Transverse colon (tissue), 4 donors: ENCODE measurements at regions not wholly inside any gene's neighbourhood (a gene's known extent, or its start where the extent isn't known, plus 50 kb on each side); places are given as distances from the start of the nearest gene placed in this dataset.
"Not testable (repeated sequence)": the region's sequence is repeated elsewhere in the genome, so short reads cannot be mapped to it uniquely, and the experiment has no call there.

Source experiments
- DNase-seq: peaks from one replicate; pipeline ENCODE4 v3.0.0-alpha.2; 2019
- H3K27ac ChIP-seq, 4 donors: fragments of 200-600 bp; sonication (generic); 2 replicates each; pipeline ENCODE4 v1.5.1; 2016 to 2018; ENCODE audit warnings: inconsistent platforms in 4 of 4
- H3K27me3 ChIP-seq: fragments of 200-600 bp; sonication (generic); 2 replicates; pipeline ENCODE4 v1.5.1; 2017; ENCODE audit warnings: inconsistent platforms
- H3K36me3 ChIP-seq, 4 donors: fragments of 200-600 bp; sonication (generic); 2 replicates each; pipeline ENCODE4 v1.5.1; 2017 to 2019; ENCODE audit warnings: inconsistent platforms in 4 of 4
- H3K4me1 ChIP-seq, 4 donors: fragments of 200-600 bp; sonication (generic); 2 replicates each; pipeline ENCODE4 v1.5.1; 2017 to 2020; ENCODE audit warnings: inconsistent platforms in 4 of 4
- H3K4me3 ChIP-seq, 4 donors: fragments of 200-600 bp; sonication (generic); 1 replicate in 1 of 4; 2 replicates in 3 of 4; pipeline versions ENCODE4 v1.5.1 to v1.6.1; 2017 to 2019; ENCODE audit warnings: inconsistent platforms in 4 of 4
- H3K9me3 ChIP-seq, 2 donors: fragments of 200-600 bp; sonication (generic); 2 replicates each; pipeline ENCODE4 v1.5.1; 2017 to 2019; ENCODE audit warnings: inconsistent platforms in 2 of 2
- EP300 ChIP-seq: sonication (generic); formaldehyde crosslinking; IDR thresholded peaks from one replicate; pipeline ENCODE4 v1.6.1; 2017; ENCODE audit warnings: antibody characterized with exemption, low read depth
- POLR2A ChIP-seq: fragments of 450-650 bp; IDR thresholded peaks from one replicate; pipeline ENCODE4 v1.6.1; 2016; ENCODE audit warnings: antibody characterized with exemption, mild to moderate bottlenecking, moderate library complexity
- POLR2AphosphoS5 ChIP-seq, 3 donors: sonication (generic); formaldehyde crosslinking; IDR thresholded peaks; one replicate each; pipeline ENCODE4 v1.6.1; 2016; ENCODE audit warnings: antibody characterized with exemption in 3 of 3
- WGBS, 2 donors: methylation state at CpG; one replicate each; pipeline ENCODE4 v1.1.5; 2018; ENCODE audit warnings: low coverage in 1 of 2; 5-methylcytosine and 5-hydroxymethylcytosine counted together
- in situ Hi-C, 4 donors: fragments of 200-750 bp; cut with MboI; loops; one replicate each; pipeline versions ENCODE4 v1.15.0 to v1.15.1; 2017; ENCODE audit warnings: low sequenced_read_pairs in 3 of 4, low pct_ligation_motif_present in 1 of 4, low pct_unique_long_range_greater_than_20kb in 1 of 4
- intact Hi-C: fragments of 100-400 bp; cut with DNase I; formaldehyde crosslinking; loops from one replicate; pipeline ENCODE4 v1.15.1; 2023; ENCODE audit warnings: low total_unique reads
- TF ChIP-seq, protein P1 (sequence below), 5 experiments: fragments of 200-600 bp in 3 of 5; fragments of 450-650 bp in 2 of 5; sonication (generic) in 3 of 5; IDR thresholded peaks; 1 replicate in 2 of 5; 2 replicates in 3 of 5; pipeline ENCODE4 v1.5.1; 2016 to 2017; ENCODE audit warnings: antibody characterized with exemption in 5 of 5, inconsistent platforms in 3 of 5, mild to moderate bottlenecking in 2 of 5, moderate library complexity in 1 of 5

DNA sequence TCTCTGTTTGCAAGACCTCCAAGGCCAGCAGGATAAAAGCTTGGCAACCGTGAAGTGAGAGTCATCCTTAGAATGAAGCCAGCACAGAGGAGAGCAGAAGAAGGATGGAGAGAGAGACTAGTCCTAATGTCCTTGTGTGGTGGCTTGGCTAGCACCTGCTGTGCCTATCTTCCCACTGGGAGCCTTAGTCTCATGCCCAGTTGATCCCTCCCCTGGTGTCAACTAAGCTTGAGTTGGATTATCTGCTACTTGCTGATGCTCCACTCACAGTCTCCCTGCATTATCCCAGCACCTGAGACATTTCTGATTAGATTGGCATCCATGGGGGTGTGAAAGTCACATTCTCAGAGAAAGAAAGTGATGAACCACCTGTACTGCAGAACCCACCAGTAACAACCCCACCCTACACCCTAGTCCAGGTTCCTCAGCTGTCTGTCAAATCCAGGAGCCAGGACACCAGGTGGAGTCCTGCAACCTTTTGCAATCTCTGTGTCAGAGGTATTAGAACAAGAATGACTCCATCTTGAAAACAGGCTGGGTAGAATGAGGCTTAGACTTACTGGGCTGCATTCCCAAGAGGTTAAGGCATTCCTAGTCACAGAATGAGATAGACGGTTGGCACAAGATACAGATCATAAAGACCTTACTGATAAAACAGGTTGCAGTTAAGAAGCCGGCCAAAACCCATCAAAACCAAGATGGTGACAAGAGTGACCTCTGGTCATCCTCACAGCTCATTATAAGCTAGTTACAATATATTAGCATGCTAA lies 460.2 kb upstream of the C16orf82 start:
- in situ Hi-C loops: no loop called here
- TF ChIP-seq POLR2AphosphoS5 (IDR thresholded peaks at IDR 0.05): no peak
- TF ChIP-seq EP300: no peak
- TF ChIP-seq, protein P1, sequence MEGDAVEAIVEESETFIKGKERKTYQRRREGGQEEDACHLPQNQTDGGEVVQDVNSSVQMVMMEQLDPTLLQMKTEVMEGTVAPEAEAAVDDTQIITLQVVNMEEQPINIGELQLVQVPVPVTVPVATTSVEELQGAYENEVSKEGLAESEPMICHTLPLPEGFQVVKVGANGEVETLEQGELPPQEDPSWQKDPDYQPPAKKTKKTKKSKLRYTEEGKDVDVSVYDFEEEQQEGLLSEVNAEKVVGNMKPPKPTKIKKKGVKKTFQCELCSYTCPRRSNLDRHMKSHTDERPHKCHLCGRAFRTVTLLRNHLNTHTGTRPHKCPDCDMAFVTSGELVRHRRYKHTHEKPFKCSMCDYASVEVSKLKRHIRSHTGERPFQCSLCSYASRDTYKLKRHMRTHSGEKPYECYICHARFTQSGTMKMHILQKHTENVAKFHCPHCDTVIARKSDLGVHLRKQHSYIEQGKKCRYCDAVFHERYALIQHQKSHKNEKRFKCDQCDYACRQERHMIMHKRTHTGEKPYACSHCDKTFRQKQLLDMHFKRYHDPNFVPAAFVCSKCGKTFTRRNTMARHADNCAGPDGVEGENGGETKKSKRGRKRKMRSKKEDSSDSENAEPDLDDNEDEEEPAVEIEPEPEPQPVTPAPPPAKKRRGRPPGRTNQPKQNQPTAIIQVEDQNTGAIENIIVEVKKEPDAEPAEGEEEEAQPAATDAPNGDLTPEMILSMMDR (IDR thresholded peaks at IDR 0.05): no peak
- no peak for TF ChIP-seq POLR2A
- intact Hi-C loops: no loop called here
- WGBS, 2 donors: 79 to 83% methylated on average over 2 to 3 of the region's 3 CpGs
- Histone ChIP-seq H3K27me3 (no peaks in the 10 kb centered on the region), H3K4me1 (no peaks in the 10 kb centered on the region), H3K4me3 (no peak overlapping the region), H3K27ac (no peak overlapping the region), H3K36me3 (no peaks in the 10 kb centered on the region), H3K9me3 (no peaks in the 10 kb centered on the region)
- no peak for DNase-seq

DNA sequence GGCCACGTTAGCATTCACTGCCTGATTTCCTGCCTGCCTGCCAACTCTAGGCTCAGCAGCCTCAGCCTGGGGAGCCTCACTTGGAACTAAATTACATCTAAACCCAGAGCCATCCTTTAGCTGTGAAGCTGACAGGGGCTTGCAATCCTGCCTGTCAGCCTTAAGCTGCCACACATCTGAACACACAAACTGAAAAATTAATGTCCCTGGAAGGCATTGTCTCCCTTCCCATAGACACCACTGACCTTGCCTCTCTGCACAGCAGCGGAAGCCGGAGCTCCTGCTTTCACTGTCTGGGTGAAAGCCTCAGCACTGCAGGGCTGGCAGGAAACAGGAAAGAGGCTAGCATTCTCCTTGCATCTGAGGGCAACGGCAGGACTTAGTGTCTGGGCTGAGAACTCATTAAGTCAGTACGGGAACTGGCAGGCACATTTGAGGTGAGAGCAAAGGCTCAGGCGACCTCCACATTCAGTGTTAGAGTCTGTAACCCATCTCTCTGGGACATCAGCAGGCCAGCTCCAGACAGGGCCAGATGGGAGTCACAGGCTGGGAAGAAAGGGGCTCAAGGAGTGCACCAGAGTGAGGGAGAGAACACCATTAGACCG lies 452.4 kb upstream of the C16orf82 start:
- TF ChIP-seq POLR2AphosphoS5 (IDR thresholded peaks at IDR 0.05): no peak
- no peak for TF ChIP-seq POLR2A
- no peak for TF ChIP-seq EP300
- TF ChIP-seq, protein P1 (IDR thresholded peaks at IDR 0.05): no peak
- in situ Hi-C loops (no loop called here), intact Hi-C loops (no loop called here)
- no peak for DNase-seq
- Histone ChIP-seq H3K4me3 (no peak overlapping the region), H3K9me3 (no peaks in the 10 kb centered on the region), H3K4me1 (no peaks in the 10 kb centered on the region), H3K27ac (no peak overlapping the region), H3K36me3 (no peaks in the 10 kb centered on the region), H3K27me3 (no peaks in the 10 kb centered on the region)
- WGBS, 2 donors: 49% methylated on average over 7 of the region's 7 CpGs; no CpG with 5 or more reads in 1 of the 2 donors

DNA sequence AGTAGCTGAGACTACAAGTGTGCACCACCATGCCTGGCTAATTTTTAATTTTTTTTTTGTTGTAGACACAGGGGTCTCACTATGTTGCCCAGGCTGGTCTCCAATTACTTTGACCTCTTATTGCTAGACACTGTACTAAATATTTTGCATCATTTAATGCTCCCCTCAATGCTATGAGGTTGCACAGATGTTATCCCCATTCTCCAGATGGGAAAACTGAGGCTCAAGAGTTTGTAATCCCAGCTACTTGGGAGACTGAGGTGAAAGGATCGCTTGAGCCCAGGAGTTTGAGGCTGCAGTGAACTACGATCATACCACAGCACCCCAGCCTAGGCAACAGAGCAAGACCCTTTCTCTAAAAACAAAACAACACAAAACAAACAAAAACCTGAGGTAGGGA lies 443.3 kb upstream of the C16orf82 start:
- H3K27me3 ChIP-seq: no peaks in the 10 kb centered on the region
- 79% methylated on average over 2 of the region's 2 CpGs; no CpG with 5 or more reads in 1 of the 2 donors for WGBS, 2 donors
- no peaks in the 10 kb centered on the region for H3K9me3 ChIP-seq
- in situ Hi-C loops: no loop called here
- no peaks in the 10 kb centered on the region for H3K4me1 ChIP-seq
- no peak overlapping the region for H3K4me3 ChIP-seq
- no peak overlapping the region for H3K27ac ChIP-seq
- no peak for DNase-seq
- TF ChIP-seq EP300 (no peak), POLR2AphosphoS5 (IDR thresholded peaks at IDR 0.05) (no peak), POLR2A (no peak)
- TF ChIP-seq, protein P1 (IDR thresholded peaks at IDR 0.05): no peak
- H3K36me3 ChIP-seq: no peaks in the 10 kb centered on the region
- intact Hi-C loops: no loop called here

DNA sequence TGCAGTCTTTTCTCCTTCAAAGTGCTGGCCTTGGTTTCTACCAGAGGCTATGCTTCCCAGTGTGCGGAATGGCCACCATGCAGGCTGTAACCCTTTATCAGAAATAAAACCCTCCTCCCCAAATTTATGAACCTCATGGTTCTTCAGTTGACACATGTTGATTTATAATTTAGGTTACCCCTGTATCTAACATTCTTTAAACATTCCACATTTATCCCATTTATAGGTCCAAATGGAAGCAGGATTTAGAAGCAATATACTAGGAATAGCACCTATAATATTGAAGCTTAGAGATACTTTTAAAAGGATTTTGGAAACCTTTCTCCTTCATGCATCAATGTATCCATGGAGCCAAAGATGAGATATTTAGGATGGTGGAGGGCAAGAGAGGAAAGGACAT lies 438.8 kb upstream of the C16orf82 start:
- Histone ChIP-seq H3K36me3 (no peaks in the 10 kb centered on the region), H3K9me3 (no peaks in the 10 kb centered on the region), H3K27me3 (no peaks in the 10 kb centered on the region), H3K27ac (no peak overlapping the region), H3K4me3 (no peak overlapping the region), H3K4me1 (no peaks in the 10 kb centered on the region)
- in situ Hi-C loops: no loop called here
- no peak for TF ChIP-seq POLR2AphosphoS5 (IDR thresholded peaks at IDR 0.05)
- no peak for TF ChIP-seq POLR2A
- TF ChIP-seq, protein P1 (IDR thresholded peaks at IDR 0.05): no peak
- no peak for TF ChIP-seq EP300
- WGBS, 2 donors: 83 to 87% methylated on average over 1 of the region's 1 CpG
- intact Hi-C loops: no loop called here
- DNase-seq: no peak

DNA sequence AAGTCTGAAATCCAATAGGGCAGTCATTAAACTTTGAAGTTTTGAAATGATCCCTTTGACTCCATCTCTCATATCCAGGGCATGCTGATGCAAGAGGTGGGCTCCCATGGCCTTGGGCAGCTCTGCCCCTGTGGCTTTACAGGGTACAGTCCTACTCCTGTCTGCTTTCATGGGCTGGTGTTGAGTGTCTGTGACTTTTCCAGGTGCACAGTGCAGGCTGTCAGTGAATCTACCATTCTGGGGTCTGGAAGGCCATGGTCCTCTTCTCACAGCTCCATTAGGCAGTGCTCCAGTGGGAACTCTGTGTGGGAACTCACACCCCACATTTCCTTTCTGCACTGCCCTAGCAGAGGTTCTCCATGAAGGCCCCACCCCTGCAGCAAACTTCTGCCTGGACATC lies 435.4 kb upstream of the C16orf82 start:
- H3K9me3 ChIP-seq, H3K27me3 ChIP-seq, DNase-seq, in situ Hi-C loops, H3K27ac ChIP-seq, intact Hi-C loops, H3K36me3 ChIP-seq, H3K4me1 ChIP-seq, H3K4me3 ChIP-seq: not testable (repeated sequence)
